ENCODE measurements at regions not wholly inside any gene's neighbourhood (a gene's known extent, or its start where the extent isn't known, plus 50 kb on each side); places are given as distances from the start of the nearest gene placed in this dataset.

DNA sequence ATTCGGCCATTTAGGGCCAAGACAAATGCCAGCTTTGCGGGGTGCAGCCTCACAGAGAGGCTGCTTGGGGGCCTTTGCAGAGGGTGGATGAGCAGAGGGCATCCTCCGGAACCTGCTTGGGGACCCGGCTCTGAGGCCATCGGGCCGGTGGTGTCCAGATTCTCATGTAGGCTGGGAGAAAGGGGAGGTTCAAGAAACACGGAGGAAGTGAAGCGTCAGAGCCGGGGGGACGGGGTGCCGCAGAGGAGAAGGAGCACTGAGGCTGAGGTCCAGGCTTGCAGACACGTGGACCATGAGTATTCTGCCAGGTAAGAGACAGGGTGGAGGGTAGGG, 150.7 kb upstream of the SHH start:
- TF ChIP-seq HDAC2 (IDR thresholded peaks at IDR 0.05) (no peak), POLR2A (IDR thresholded peaks at IDR 0.05; ENCODE audit: low read length) (no peak), POLR2AphosphoS2 (conservative IDR thresholded peaks at IDR 0.05; ENCODE audit: low read length) (no peak), NPAS2 (CRISPR knock-in tag; IDR thresholded peaks at IDR 0.05; ENCODE audit: borderline replicate concordance) (no peak), JUN (IDR thresholded peaks at IDR 0.05) (no peak)
- TF ChIP-seq, protein P1, sequence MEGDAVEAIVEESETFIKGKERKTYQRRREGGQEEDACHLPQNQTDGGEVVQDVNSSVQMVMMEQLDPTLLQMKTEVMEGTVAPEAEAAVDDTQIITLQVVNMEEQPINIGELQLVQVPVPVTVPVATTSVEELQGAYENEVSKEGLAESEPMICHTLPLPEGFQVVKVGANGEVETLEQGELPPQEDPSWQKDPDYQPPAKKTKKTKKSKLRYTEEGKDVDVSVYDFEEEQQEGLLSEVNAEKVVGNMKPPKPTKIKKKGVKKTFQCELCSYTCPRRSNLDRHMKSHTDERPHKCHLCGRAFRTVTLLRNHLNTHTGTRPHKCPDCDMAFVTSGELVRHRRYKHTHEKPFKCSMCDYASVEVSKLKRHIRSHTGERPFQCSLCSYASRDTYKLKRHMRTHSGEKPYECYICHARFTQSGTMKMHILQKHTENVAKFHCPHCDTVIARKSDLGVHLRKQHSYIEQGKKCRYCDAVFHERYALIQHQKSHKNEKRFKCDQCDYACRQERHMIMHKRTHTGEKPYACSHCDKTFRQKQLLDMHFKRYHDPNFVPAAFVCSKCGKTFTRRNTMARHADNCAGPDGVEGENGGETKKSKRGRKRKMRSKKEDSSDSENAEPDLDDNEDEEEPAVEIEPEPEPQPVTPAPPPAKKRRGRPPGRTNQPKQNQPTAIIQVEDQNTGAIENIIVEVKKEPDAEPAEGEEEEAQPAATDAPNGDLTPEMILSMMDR (IDR thresholded peaks at IDR 0.05): no peak
